ENCODE measurements at regions not wholly inside any gene's neighbourhood (a gene's known extent, or its start where the extent isn't known, plus 50 kb on each side); places are given as distances from the start of the nearest gene placed in this dataset.

DNA sequence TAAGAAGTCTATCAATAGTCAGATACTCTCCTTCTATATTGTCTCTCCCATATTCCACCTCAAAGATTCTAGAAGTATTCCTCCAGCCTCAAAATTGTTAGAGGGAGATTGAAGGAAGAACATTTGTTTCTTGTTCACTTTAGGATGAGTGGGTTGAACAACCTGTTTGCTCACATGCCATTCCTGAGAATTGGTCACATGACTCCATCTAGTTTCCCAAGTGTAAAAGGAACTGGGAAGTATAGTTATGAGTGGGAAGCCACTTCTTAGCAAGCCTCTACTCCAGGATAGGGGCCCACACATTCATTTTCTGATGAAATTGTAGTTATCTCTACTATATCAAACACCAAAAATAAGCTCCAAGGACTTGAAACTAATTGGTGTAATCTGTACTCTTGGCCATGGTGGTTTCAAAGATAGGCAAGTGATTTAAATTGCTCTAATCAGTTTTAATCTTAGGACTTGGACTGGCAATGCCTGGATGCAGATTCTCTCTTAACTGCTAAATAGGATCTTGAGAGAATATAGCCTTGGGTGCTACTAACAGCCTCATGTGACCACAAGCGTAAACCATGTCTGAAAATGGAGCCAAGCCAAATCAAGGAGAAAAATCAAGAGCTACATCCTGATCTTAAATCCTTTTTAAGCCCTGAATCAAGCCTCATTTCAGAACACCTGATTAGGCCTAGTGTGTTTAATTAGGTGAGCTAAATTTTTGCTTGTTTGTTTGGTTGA, 758.7 kb upstream of the MAN1A1 start:
- TF ChIP-seq CTCF (conservative IDR thresholded peaks at IDR 0.05) (no peak), ZFX (IDR thresholded peaks at IDR 0.05) (no peak)
- H3K27ac ChIP-seq, result no peak overlapping the region

DNA sequence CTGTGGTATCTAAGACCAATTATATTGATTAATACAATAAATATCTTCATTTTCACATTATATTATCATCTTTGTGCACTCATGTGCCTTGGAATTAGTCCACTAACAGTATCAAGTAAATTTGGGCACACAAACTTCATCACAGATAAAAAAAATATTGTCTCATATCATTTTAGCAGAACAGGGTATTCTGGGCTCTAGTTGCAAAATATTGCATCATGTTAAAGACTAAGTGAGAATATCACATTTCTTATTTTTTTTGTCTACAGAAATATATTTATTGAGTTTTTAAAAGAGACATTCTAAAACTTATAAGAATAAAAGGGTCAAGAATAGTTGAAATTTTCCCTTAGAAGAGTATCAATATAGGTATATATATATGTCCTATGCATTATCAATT, 754.1 kb upstream of the MAN1A1 start:
- TF ChIP-seq CTCF (conservative IDR thresholded peaks at IDR 0.05) (no peak), ZFX (IDR thresholded peaks at IDR 0.05) (no peak)
- no peak overlapping the region for H3K27ac ChIP-seq

GRCh38 chr6:120096696-120097260, 747.2 kb upstream of the MAN1A1 start:
- no peak overlapping the region for H3K27ac ChIP-seq
- TF ChIP-seq ZFX (IDR thresholded peaks at IDR 0.05) (no peak), CTCF (conservative IDR thresholded peaks at IDR 0.05) (no peak)

GRCh38 chr6:120083186-120083585, 733.6 kb upstream of the MAN1A1 start:
- TF ChIP-seq ZFX (IDR thresholded peaks at IDR 0.05), result no peak
- TF ChIP-seq CTCF (conservative IDR thresholded peaks at IDR 0.05), result no peak
- no peak overlapping the region for H3K27ac ChIP-seq

DNA sequence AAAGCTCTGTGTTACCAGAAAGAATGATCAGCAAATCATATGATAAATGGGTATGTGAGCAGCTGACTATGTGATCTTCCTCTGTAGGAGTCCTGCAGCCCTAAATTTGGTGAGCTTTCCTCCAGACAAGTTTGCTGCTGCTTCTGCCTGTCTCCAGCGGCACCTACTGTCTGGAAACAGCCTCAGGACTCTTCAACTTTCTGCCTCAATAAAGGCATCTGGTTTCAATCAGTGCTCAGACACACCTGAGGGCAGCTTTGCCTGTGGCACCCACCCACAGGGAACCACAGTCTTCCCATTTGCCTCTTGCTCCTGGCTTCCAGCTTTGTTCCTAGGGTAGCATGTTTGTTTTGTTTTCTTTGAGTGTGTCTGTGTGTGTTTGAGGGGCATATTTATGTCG, 727.9 kb upstream of the MAN1A1 start:
- TF ChIP-seq CTCF (conservative IDR thresholded peaks at IDR 0.05), result peak; percentile 61
- no peak for TF ChIP-seq ZFX (IDR thresholded peaks at IDR 0.05)

DNA sequence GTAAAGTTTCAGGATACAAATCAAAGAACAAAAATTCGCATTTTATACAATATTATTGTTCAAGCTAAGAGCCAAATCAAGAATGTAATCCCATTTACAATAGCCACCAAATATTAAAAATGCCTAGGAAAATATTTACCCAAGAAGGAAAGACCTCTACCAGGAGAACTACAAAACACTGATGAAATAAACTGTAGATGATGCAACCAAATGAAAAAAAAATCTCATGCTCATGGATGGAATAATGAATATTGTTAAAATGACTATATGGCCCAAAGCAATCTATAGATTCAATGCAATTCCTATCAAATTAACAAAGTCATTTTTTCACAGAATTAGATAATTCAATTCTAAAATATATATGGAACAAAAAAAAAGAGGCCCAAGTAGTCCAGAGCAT, 708.8 kb upstream of the MAN1A1 start:
- TF ChIP-seq ZFX (IDR thresholded peaks at IDR 0.05), result no peak
- no peak for TF ChIP-seq CTCF (conservative IDR thresholded peaks at IDR 0.05)
- H3K27ac ChIP-seq, result no peak overlapping the region

More for the DNA sequence above, 727.9 kb upstream of the MAN1A1 start:
- H3K27ac ChIP-seq, result no peak overlapping the region

DNA sequence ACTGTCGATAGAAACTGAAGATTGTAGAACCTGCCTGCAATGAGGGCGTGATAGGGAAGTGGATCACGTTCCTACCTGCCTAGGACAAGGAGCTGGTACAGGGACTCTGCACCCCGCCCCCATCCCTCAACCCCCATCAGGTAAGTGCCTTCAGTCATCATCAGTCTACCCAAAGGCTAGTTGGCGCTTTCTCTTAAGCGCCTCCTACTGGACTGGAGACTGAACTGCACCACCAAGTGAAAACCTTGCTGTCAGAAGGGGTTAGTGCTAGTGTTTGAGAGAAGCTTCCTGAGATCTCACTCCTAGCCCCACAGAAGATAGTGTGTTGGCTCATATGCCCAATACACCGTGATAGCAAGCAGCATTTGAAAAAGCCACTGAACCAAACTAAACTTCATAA, 706.5 kb upstream of the MAN1A1 start:
- TF ChIP-seq ZFX (IDR thresholded peaks at IDR 0.05) (no peak), CTCF (conservative IDR thresholded peaks at IDR 0.05) (peak; percentile 79)
- H3K27ac ChIP-seq, result no peak overlapping the region

Data from C4-2B (cell line).